Activated CD8-positive, alpha-beta T cell treated with anti-CD3 and anti-CD28 coated beads for 36 hours (primary cell): ENCODE measurements at regions not wholly inside any gene's neighbourhood (a gene's known extent, or its start where the extent isn't known, plus 50 kb on each side); places are given as distances from the start of the nearest gene placed in this dataset.

Source experiments
- ATAC-seq: fragments of 200-7000 bp; cut with Tn5 transposase; one replicate; pipeline ENCODE4 v1.10.0; 2021; ENCODE audit warnings: mild to moderate bottlenecking, moderate library complexity
- CTCF ChIA-PET: fragments of 350-600 bp; sonication (Branson Sonifier 250); formaldehyde crosslinking; loops from one replicate; lab custom pipeline; 2021; ENCODE audit warnings: antibody characterized with exemption; lab: Charles Lee
- POLR2A ChIA-PET: fragments of 350-600 bp; sonication (Branson Sonifier 250); formaldehyde crosslinking; loops from one replicate; lab custom pipeline; 2021; ENCODE audit warnings: antibody characterized with exemption; lab: Charles Lee
- DNase-seq: peaks from one replicate; pipeline ENCODE4 v3.0.0-alpha.2; 2020
- H3K27ac Mint-ChIP-seq: one replicate; pipeline ENCODE4 v1.8.0; 2021; ENCODE audit warnings: mild to moderate bottlenecking, mixed read lengths
- H3K27me3 Mint-ChIP-seq: one replicate; pipeline ENCODE4 v1.8.0; 2021; ENCODE audit warnings: mixed read lengths
- H3K36me3 Mint-ChIP-seq: one replicate; pipeline ENCODE4 v1.8.0; 2021; ENCODE audit warnings: low read depth, mixed read lengths
- H3K4me1 Mint-ChIP-seq: one replicate; pipeline ENCODE4 v1.8.0; 2021; ENCODE audit warnings: low read depth, mixed read lengths
- H3K4me3 Mint-ChIP-seq: one replicate; pipeline ENCODE4 v1.8.0; 2021; ENCODE audit warnings: mild to moderate bottlenecking, moderate library complexity, mixed read lengths
- H3K9me3 Mint-ChIP-seq: one replicate; pipeline ENCODE4 v1.8.0; 2021; ENCODE audit warnings: mixed read lengths
- CTCF ChIP-seq: fragments of 200-600 bp; IDR thresholded peaks from one replicate; pipeline ENCODE4 v1.8.0; 2022; ENCODE audit warnings: antibody characterized with exemption, mild to moderate bottlenecking
- intact Hi-C: fragments of 100-400 bp; cut with micrococcal nuclease; formaldehyde crosslinking; loops from one replicate; pipeline ENCODE4 v1.10.0; 2022

GRCh38 chr1:29696656-29697390 lies 460.5 kb downstream of the PTPRU start:
- ChIA-PET CTCF (no interaction called here), POLR2A (no interaction called here)
- no peak for DNase-seq
- ATAC-seq, result no peak
- intact Hi-C loops, result no loop called here
- no peak overlapping the region for H3K27ac Mint-ChIP-seq
- no peak for TF ChIP-seq CTCF
- peaks cover 8% of the 10 kb centered on the region for H3K27me3 Mint-ChIP-seq
- H3K9me3 Mint-ChIP-seq, result peaks cover 5% of the 10 kb centered on the region
- no peaks in the 10 kb centered on the region for H3K36me3 Mint-ChIP-seq
- no peak overlapping the region for H3K4me3 Mint-ChIP-seq
- H3K4me1 Mint-ChIP-seq, result no peaks in the 10 kb centered on the region

GRCh38 chr1:29695803-29696202 lies 459.5 kb downstream of the PTPRU start:
- Mint-ChIP-seq H3K27me3 (peaks cover 8% of the 10 kb centered on the region), H3K27ac (no peak overlapping the region), H3K36me3 (no peaks in the 10 kb centered on the region), H3K4me1 (no peaks in the 10 kb centered on the region), H3K4me3 (no peak overlapping the region), H3K9me3 (peaks cover 5% of the 10 kb centered on the region)
- POLR2A ChIA-PET, result no interaction called here
- no peak for TF ChIP-seq CTCF
- ATAC-seq (no peak), DNase-seq (no peak)
- CTCF ChIA-PET, result no interaction called here
- intact Hi-C loops, result no loop called here

GRCh38 chr1:29695036-29695435 lies 458.7 kb downstream of the PTPRU start:
- no peak for DNase-seq
- POLR2A ChIA-PET, result no interaction called here
- peaks cover 5% of the 10 kb centered on the region for H3K9me3 Mint-ChIP-seq
- H3K4me3 Mint-ChIP-seq, result no peak overlapping the region
- peaks cover 8% of the 10 kb centered on the region for H3K27me3 Mint-ChIP-seq
- intact Hi-C loops, result no loop called here
- CTCF ChIA-PET, result no interaction called here
- H3K36me3 Mint-ChIP-seq, result no peaks in the 10 kb centered on the region
- ATAC-seq, result no peak
- H3K27ac Mint-ChIP-seq, result no peak overlapping the region
- H3K4me1 Mint-ChIP-seq, result no peaks in the 10 kb centered on the region
- no peak for TF ChIP-seq CTCF

- intact Hi-C loops, result no loop called here
- Mint-ChIP-seq H3K27ac (no peak overlapping the region), H3K27me3 (peaks cover 10% of the 10 kb centered on the region), H3K4me1 (peaks cover 7% of the 10 kb centered on the region), H3K36me3 (no peaks in the 10 kb centered on the region), H3K4me3 (no peak overlapping the region), H3K9me3 (peaks cover 5% of the 10 kb centered on the region)
- ATAC-seq, result no peak
- no peak for TF ChIP-seq CTCF
- CTCF ChIA-PET, result no interaction called here
- no peak for DNase-seq
- POLR2A ChIA-PET, result interaction anchor here (0.6 kb wide), 1 partner anchor 220 kb away, joined by 3 read pairs; no protein-coding TSS in a partner anchor
Observed at GRCh38 chr1:29691499-29691898, 455.2 kb downstream of the PTPRU start.

- Mint-ChIP-seq H3K9me3 (peaks cover 5% of the 10 kb centered on the region), H3K36me3 (no peaks in the 10 kb centered on the region), H3K4me3 (no peak overlapping the region), H3K27me3 (peaks cover 10% of the 10 kb centered on the region), H3K4me1 (peaks cover 7% of the 10 kb centered on the region), H3K27ac (no peak overlapping the region)
- DNase-seq (no peak), ATAC-seq (no peak)
- TF ChIP-seq CTCF, result no peak
- CTCF ChIA-PET, result interaction anchor here (0.7 to 1.2 kb wide), 2 partner anchors 11 to 34 kb away, joined by 3 read pairs; no protein-coding TSS in a partner anchor
- intact Hi-C loops, result no loop called here
- POLR2A ChIA-PET, result no interaction called here
Observed at GRCh38 chr1:29690156-29690555, 453.8 kb downstream of the PTPRU start.
